Sigmoid colon (tissue), 4 donors: ENCODE measurements at regions not wholly inside any gene's neighbourhood (a gene's known extent, or its start where the extent isn't known, plus 50 kb on each side); places are given as distances from the start of the nearest gene placed in this dataset.

Experiments used
- CTCF ChIP-seq, 4 experiments: fragments of 450-650 bp in 3 of 4; fragments of 200-600 bp in 1 of 4; IDR thresholded peaks; one replicate each; pipeline ENCODE4 v1.5.1; 2016 to 2019; ENCODE audit warnings: antibody characterized with exemption in 4 of 4, mild to moderate bottlenecking in 3 of 4, moderate library complexity in 2 of 4
- POLR2A ChIP-seq, 2 donors: fragments of 450-650 bp; IDR thresholded peaks; one replicate each; pipeline ENCODE4 v1.6.1; 2016; ENCODE audit warnings: antibody characterized with exemption in 2 of 2, mild to moderate bottlenecking in 2 of 2, moderate library complexity in 2 of 2
- POLR2AphosphoS5 ChIP-seq, 4 donors: sonication (generic); formaldehyde crosslinking; IDR thresholded peaks; one replicate each; pipeline ENCODE4 v1.6.1; 2017; ENCODE audit warnings: antibody characterized with exemption in 4 of 4

GRCh38 chr10:81136261-81136660 is 598.6 kb downstream of the SH2D4B start:
- TF ChIP-seq POLR2AphosphoS5 (IDR thresholded peaks at IDR 0.05) = no peak
- TF ChIP-seq CTCF (IDR thresholded peaks at IDR 0.05) = no peak
- TF ChIP-seq POLR2A (IDR thresholded peaks at IDR 0.05) = no peak
